Lower leg skin (tissue), 3 donors: ENCODE measurements at regions not wholly inside any gene's neighbourhood (a gene's known extent, or its start where the extent isn't known, plus 50 kb on each side); places are given as distances from the start of the nearest gene placed in this dataset.

Experiments
- CTCF ChIP-seq, 3 donors: fragments of 450-650 bp; IDR thresholded peaks; one replicate each; pipeline ENCODE4 v1.5.1; 2016; ENCODE audit warnings: antibody characterized with exemption in 3 of 3, mild to moderate bottlenecking in 3 of 3, moderate library complexity in 2 of 3
- POLR2A ChIP-seq, 2 donors: fragments of 450-650 bp; IDR thresholded peaks; one replicate each; pipeline ENCODE4 v1.6.1; 2016 to 2017; ENCODE audit warnings: antibody characterized with exemption in 2 of 2, mild to moderate bottlenecking in 1 of 2, moderate library complexity in 1 of 2

GRCh38 chr11:116688202-116688540 is 84.6 kb downstream of the BUD13 start:
- no peak for TF ChIP-seq CTCF (IDR thresholded peaks at IDR 0.05)
- no peak for TF ChIP-seq POLR2A (IDR thresholded peaks at IDR 0.05)
